Stimulated activated CD4-positive, alpha-beta T cell treated with anti-CD3 and anti-CD28 coated beads, Interleukin-15, amount 100 ng/mL, for 24 hours (primary cell): ENCODE measurements at regions not wholly inside any gene's neighbourhood (a gene's known extent, or its start where the extent isn't known, plus 50 kb on each side); places are given as distances from the start of the nearest gene placed in this dataset.

ENCODE experiments used
- DNase-seq: peaks from one replicate; pipeline ENCODE4 v3.0.0-alpha.2; 2020

GRCh38 chr5:28215091-28215490 lies 1176.7 kb upstream of the CDH9 start:
- DNase-seq: no peak

GRCh38 chr5:28214292-28214691 lies 1175.9 kb upstream of the CDH9 start:
- DNase-seq: no peak

- DNase-seq: no peak
Measured at GRCh38 chr5:28208356-28208755, 1170.0 kb upstream of the CDH9 start.

- no peak for DNase-seq
Measured at GRCh38 chr5:28190011-28190410, 1151.6 kb upstream of the CDH9 start.

GRCh38 chr5:28174691-28175090 lies 1136.3 kb upstream of the CDH9 start:
- no peak for DNase-seq

- DNase-seq: no peak
Measured at GRCh38 chr5:28165096-28165495, 1126.7 kb upstream of the CDH9 start.

- no peak for DNase-seq
Measured at GRCh38 chr5:28164568-28164967, 1126.2 kb upstream of the CDH9 start.

GRCh38 chr5:28156981-28157380 lies 1118.6 kb upstream of the CDH9 start:
- no peak for DNase-seq

- DNase-seq: no peak
Measured at GRCh38 chr5:28143519-28143918, 1105.1 kb upstream of the CDH9 start.

- no peak for DNase-seq
Measured at GRCh38 chr5:28132151-28132550, 1093.8 kb upstream of the CDH9 start.

- DNase-seq: no peak
Measured at GRCh38 chr5:28117691-28118090, 1079.3 kb upstream of the CDH9 start.

- no peak for DNase-seq
Measured at GRCh38 chr5:28117273-28117672, 1078.9 kb upstream of the CDH9 start.

- no peak for DNase-seq
Measured at GRCh38 chr5:28110781-28111180, 1072.4 kb upstream of the CDH9 start.

GRCh38 chr5:28104080-28104479 lies 1065.7 kb upstream of the CDH9 start:
- DNase-seq: no peak

- no peak for DNase-seq
Measured at GRCh38 chr5:28084069-28084468, 1045.7 kb upstream of the CDH9 start.

- DNase-seq: no peak
Measured at GRCh38 chr5:28082610-28083009, 1044.2 kb upstream of the CDH9 start.

- DNase-seq: no peak
Measured at GRCh38 chr5:28077291-28078240, 1039.2 kb upstream of the CDH9 start.

GRCh38 chr5:28066856-28067255 lies 1028.5 kb upstream of the CDH9 start:
- no peak for DNase-seq

- no peak for DNase-seq
Measured at GRCh38 chr5:28065656-28066055, 1027.3 kb upstream of the CDH9 start.

GRCh38 chr5:28046596-28046995 lies 1008.2 kb upstream of the CDH9 start:
- DNase-seq: no peak

- DNase-seq: no peak
Measured at GRCh38 chr5:28027851-28028250, 989.5 kb upstream of the CDH9 start.

- no peak for DNase-seq
Measured at GRCh38 chr5:28017178-28017577, 978.8 kb upstream of the CDH9 start.

- DNase-seq: peak; percentile 5
Measured at GRCh38 chr5:28014779-28015178, 976.4 kb upstream of the CDH9 start.

GRCh38 chr5:28012538-28012937 lies 974.2 kb upstream of the CDH9 start:
- no peak for DNase-seq

GRCh38 chr5:28009576-28009975 lies 971.2 kb upstream of the CDH9 start:
- DNase-seq: no peak
